Gastrocnemius medialis (tissue), 4 donors: ENCODE measurements at regions not wholly inside any gene's neighbourhood (a gene's known extent, or its start where the extent isn't known, plus 50 kb on each side); places are given as distances from the start of the nearest gene placed in this dataset.

Source experiments
- CTCF ChIP-seq, 5 experiments: fragments of 450-650 bp in 3 of 5; fragments of 200-600 bp in 2 of 5; sonication (generic) in 2 of 5; IDR thresholded peaks in 4 of 5; conservative IDR thresholded peaks in 1 of 5; 1 replicate in 4 of 5; 2 replicates in 1 of 5; pipeline ENCODE4 v1.5.1; 2016 to 2019; ENCODE audit warnings: antibody characterized with exemption in 5 of 5, mild to moderate bottlenecking in 3 of 5, moderate library complexity in 3 of 5
- POLR2A ChIP-seq, 2 donors: fragments of 450-650 bp; IDR thresholded peaks; one replicate each; pipeline ENCODE4 v1.6.1; 2017; ENCODE audit warnings: antibody characterized with exemption in 2 of 2, mild to moderate bottlenecking in 2 of 2, moderate library complexity in 2 of 2

- no peak for TF ChIP-seq CTCF (IDR thresholded peaks at IDR 0.05 in 4 of 5, conservative IDR thresholded peaks at IDR 0.05 in 1 of 5)
- no peak for TF ChIP-seq POLR2A (IDR thresholded peaks at IDR 0.05)
Observed at GRCh38 chr9:30065888-30066287, 2318.6 kb upstream of the ACO1 start.
